ENCODE measurements at regions not wholly inside any gene's neighbourhood (a gene's known extent, or its start where the extent isn't known, plus 50 kb on each side); places are given as distances from the start of the nearest gene placed in this dataset.

DNA sequence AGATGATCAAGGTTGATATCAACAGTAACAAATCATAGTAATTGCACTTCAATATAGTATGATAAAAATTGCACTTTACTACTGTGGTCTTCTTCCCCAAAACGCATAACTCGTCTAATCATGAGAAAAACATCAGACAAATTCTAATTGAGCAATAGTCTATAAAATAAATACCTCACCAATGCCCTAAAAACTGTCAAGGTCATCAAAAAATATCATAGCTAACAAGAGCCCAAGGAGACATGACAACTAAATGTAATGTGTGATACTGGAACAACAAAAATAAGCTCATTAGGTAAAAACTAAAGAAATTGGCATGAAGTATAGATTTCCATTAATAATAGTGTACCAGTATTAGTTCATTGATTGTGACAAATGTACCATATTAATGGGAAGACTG lies 85.6 kb upstream of the LRRC3B start:
- H3K9me3 ChIP-seq (ENCODE audit: severe bottlenecking): no peaks in the 10 kb centered on the region
- ATAC-seq (ENCODE audit: low read depth) (no peak), DNase-seq (ENCODE audit: low spot score) (no peak)
- no peaks in the 10 kb centered on the region for H3K4me1 ChIP-seq (ENCODE audit: insufficient read depth, poor library complexity, severe bottlenecking)
- TF ChIP-seq, protein P1, sequence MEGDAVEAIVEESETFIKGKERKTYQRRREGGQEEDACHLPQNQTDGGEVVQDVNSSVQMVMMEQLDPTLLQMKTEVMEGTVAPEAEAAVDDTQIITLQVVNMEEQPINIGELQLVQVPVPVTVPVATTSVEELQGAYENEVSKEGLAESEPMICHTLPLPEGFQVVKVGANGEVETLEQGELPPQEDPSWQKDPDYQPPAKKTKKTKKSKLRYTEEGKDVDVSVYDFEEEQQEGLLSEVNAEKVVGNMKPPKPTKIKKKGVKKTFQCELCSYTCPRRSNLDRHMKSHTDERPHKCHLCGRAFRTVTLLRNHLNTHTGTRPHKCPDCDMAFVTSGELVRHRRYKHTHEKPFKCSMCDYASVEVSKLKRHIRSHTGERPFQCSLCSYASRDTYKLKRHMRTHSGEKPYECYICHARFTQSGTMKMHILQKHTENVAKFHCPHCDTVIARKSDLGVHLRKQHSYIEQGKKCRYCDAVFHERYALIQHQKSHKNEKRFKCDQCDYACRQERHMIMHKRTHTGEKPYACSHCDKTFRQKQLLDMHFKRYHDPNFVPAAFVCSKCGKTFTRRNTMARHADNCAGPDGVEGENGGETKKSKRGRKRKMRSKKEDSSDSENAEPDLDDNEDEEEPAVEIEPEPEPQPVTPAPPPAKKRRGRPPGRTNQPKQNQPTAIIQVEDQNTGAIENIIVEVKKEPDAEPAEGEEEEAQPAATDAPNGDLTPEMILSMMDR (IDR thresholded peaks at IDR 0.05; ENCODE audit: poor library complexity, severe bottlenecking): no peak
- no peak overlapping the region for H3K27ac ChIP-seq (ENCODE audit: poor library complexity, severe bottlenecking)
- H3K27me3 ChIP-seq (ENCODE audit: insufficient read depth, poor library complexity, severe bottlenecking): no peaks in the 10 kb centered on the region
- H3K36me3 ChIP-seq (ENCODE audit: low read depth): no peaks in the 10 kb centered on the region
- H3K4me3 ChIP-seq (ENCODE audit: severe bottlenecking): no peak overlapping the region

DNA sequence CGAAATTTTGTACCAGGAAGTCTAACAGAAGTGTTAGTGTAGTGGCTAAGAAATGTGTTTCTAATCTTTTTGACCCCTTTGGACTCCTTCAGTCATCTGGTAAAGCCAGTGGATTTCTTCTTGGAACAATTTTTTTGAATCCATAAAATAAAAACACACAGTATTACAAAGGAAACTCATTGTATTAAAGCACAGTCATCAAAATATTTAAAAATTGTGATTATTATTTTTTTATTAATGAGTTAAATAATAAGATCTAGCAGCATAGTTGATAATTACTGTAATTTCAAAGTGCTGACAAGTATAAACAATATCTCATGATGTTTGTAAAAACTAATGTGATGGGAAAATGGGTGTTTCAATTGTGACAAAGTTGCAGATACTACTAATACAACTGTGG lies 72.2 kb upstream of the LRRC3B start:
- Histone ChIP-seq H3K9me3 (ENCODE audit: severe bottlenecking) (no peaks in the 10 kb centered on the region), H3K27me3 (ENCODE audit: insufficient read depth, poor library complexity, severe bottlenecking) (no peaks in the 10 kb centered on the region), H3K27ac (ENCODE audit: poor library complexity, severe bottlenecking) (no peak overlapping the region), H3K4me3 (ENCODE audit: severe bottlenecking) (no peak overlapping the region), H3K36me3 (ENCODE audit: low read depth) (no peaks in the 10 kb centered on the region), H3K4me1 (ENCODE audit: insufficient read depth, poor library complexity, severe bottlenecking) (no peaks in the 10 kb centered on the region)
- ATAC-seq (ENCODE audit: low read depth): no peak
- TF ChIP-seq, protein P1 (IDR thresholded peaks at IDR 0.05; ENCODE audit: poor library complexity, severe bottlenecking): no peak
- no peak for DNase-seq (ENCODE audit: low spot score)

DNA sequence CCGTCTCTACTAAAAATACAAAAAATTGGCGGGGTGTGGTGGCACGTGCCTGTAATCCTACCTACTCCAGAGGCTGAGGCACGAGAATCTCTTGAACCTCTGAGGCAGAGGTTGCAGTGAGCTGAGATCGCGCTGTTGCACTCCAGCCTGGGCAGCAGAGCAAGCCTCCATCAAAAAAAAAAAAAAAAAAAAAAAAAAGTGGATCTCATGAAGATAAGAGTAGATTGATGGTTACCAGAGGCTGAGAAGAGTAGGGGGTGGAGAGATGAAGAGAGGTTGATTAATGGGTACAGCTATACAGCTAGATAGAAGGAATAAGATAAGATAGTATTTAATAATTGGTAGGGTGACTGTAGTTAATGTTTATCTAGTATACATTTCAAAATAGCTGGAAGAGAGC lies 65.9 kb upstream of the LRRC3B start:
- Histone ChIP-seq H3K4me3 (ENCODE audit: severe bottlenecking) (no peak overlapping the region), H3K27me3 (ENCODE audit: insufficient read depth, poor library complexity, severe bottlenecking) (no peaks in the 10 kb centered on the region), H3K27ac (ENCODE audit: poor library complexity, severe bottlenecking) (no peak overlapping the region), H3K36me3 (ENCODE audit: low read depth) (no peaks in the 10 kb centered on the region), H3K9me3 (ENCODE audit: severe bottlenecking) (no peaks in the 10 kb centered on the region), H3K4me1 (ENCODE audit: insufficient read depth, poor library complexity, severe bottlenecking) (no peaks in the 10 kb centered on the region)
- DNase-seq (ENCODE audit: low spot score): no peak
- ATAC-seq (ENCODE audit: low read depth): no peak
- TF ChIP-seq, protein P1 (IDR thresholded peaks at IDR 0.05; ENCODE audit: poor library complexity, severe bottlenecking): no peak

DNA sequence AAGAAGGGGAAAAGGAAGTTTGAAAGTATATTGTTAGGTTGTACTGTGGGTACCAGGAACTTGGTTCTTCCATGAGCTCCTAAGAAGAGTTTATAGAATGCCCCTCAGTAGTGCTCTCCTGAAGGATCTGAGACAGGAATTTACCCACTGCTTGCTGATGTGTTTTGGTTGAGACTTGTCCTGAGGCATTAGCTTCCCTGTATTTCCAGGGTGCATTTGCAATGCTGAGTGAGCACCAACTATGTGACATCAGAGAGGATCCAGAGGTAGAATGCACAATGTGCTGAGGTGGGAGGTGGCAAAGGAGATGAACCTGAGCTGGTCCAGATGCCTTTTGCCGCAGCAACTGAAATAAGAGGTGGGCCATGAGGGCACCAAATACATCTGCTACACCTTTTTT lies 64.3 kb upstream of the LRRC3B start:
- H3K4me3 ChIP-seq (ENCODE audit: severe bottlenecking): no peak overlapping the region
- H3K27me3 ChIP-seq (ENCODE audit: insufficient read depth, poor library complexity, severe bottlenecking): no peaks in the 10 kb centered on the region
- no peaks in the 10 kb centered on the region for H3K36me3 ChIP-seq (ENCODE audit: low read depth)
- TF ChIP-seq, protein P1 (IDR thresholded peaks at IDR 0.05; ENCODE audit: poor library complexity, severe bottlenecking): no peak
- H3K27ac ChIP-seq (ENCODE audit: poor library complexity, severe bottlenecking): no peak overlapping the region
- DNase-seq (ENCODE audit: low spot score) (no peak), ATAC-seq (ENCODE audit: low read depth) (no peak)
- H3K9me3 ChIP-seq (ENCODE audit: severe bottlenecking): no peaks in the 10 kb centered on the region
- no peaks in the 10 kb centered on the region for H3K4me1 ChIP-seq (ENCODE audit: insufficient read depth, poor library complexity, severe bottlenecking)

DNA sequence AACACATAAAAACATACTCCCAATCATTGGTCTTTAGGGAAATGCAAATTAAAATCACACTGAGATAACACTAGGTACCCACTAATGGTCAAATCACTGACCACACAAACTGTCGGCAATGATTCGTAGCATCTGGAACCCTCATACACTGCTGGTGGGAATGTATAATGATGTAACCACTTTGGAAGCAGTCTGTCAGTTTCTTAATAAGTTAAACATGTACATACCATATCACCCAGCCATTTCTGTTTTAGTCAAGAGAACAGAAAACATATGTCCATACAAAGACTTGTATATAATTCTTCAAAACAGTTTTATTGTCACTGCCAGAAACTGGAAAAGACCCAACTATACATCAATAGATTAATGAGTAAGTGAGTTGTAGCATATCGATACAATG lies 63.3 kb upstream of the LRRC3B start:
- TF ChIP-seq, protein P1 (IDR thresholded peaks at IDR 0.05; ENCODE audit: poor library complexity, severe bottlenecking): no peak
- Histone ChIP-seq H3K4me3 (ENCODE audit: severe bottlenecking) (no peak overlapping the region), H3K36me3 (ENCODE audit: low read depth) (no peaks in the 10 kb centered on the region), H3K27me3 (ENCODE audit: insufficient read depth, poor library complexity, severe bottlenecking) (no peaks in the 10 kb centered on the region), H3K27ac (ENCODE audit: poor library complexity, severe bottlenecking) (no peak overlapping the region), H3K4me1 (ENCODE audit: insufficient read depth, poor library complexity, severe bottlenecking) (no peaks in the 10 kb centered on the region), H3K9me3 (ENCODE audit: severe bottlenecking) (no peaks in the 10 kb centered on the region)
- DNase-seq (ENCODE audit: low spot score) (no peak), ATAC-seq (ENCODE audit: low read depth) (no peak)
